ENCODE measurements at regions not wholly inside any gene's neighbourhood (a gene's known extent, or its start where the extent isn't known, plus 50 kb on each side); places are given as distances from the start of the nearest gene placed in this dataset.
A peak's percentile ranks its signal among the peaks of the same experiment; 100 is the strongest.

GRCh38 chr2:238655974-238656722 is 191.7 kb upstream of the TWIST2 start:
- DNase-seq = no peak
- in situ Hi-C loops (cut with HindIII; ENCODE audit: low pct_ligation_motif_present, low pct_unique_long_range_greater_than_20kb, low sequenced_read_pairs) = no loop called here

GRCh38 chr2:238657132-238658053 is 190.5 kb upstream of the TWIST2 start:
- in situ Hi-C loops (cut with HindIII; ENCODE audit: low pct_ligation_motif_present, low pct_unique_long_range_greater_than_20kb, low sequenced_read_pairs) = no loop called here
- DNase-seq = no peak

GRCh38 chr2:238658054-238658407 is 189.9 kb upstream of the TWIST2 start:
- DNase-seq = no peak
- in situ Hi-C loops (cut with HindIII; ENCODE audit: low pct_ligation_motif_present, low pct_unique_long_range_greater_than_20kb, low sequenced_read_pairs) = no loop called here

- DNase-seq = no peak
- in situ Hi-C loops (cut with HindIII; ENCODE audit: low pct_ligation_motif_present, low pct_unique_long_range_greater_than_20kb, low sequenced_read_pairs) = no loop called here
These were observed 189.1 kb upstream of the TWIST2 start for GRCh38 chr2:238658820-238659219.

- in situ Hi-C loops (cut with HindIII; ENCODE audit: low pct_ligation_motif_present, low pct_unique_long_range_greater_than_20kb, low sequenced_read_pairs) = no loop called here
- DNase-seq = no peak
These were observed 188.7 kb upstream of the TWIST2 start for GRCh38 chr2:238659231-238659630.

- in situ Hi-C loops (cut with HindIII; ENCODE audit: low pct_ligation_motif_present, low pct_unique_long_range_greater_than_20kb, low sequenced_read_pairs) = no loop called here
- DNase-seq = no peak
These were observed 184.3 kb upstream of the TWIST2 start for GRCh38 chr2:238663586-238663985.

- in situ Hi-C loops (cut with HindIII; ENCODE audit: low pct_ligation_motif_present, low pct_unique_long_range_greater_than_20kb, low sequenced_read_pairs) = no loop called here
- no peak for DNase-seq
These were observed 182.0 kb upstream of the TWIST2 start for GRCh38 chr2:238665919-238666318.

- in situ Hi-C loops (cut with HindIII; ENCODE audit: low pct_ligation_motif_present, low pct_unique_long_range_greater_than_20kb, low sequenced_read_pairs) = no loop called here
These were observed 181.3 kb upstream of the TWIST2 start for GRCh38 chr2:238666543-238666942.

GRCh38 chr2:238667008-238667407 is 180.9 kb upstream of the TWIST2 start:
- DNase-seq = no peak
- in situ Hi-C loops (cut with HindIII; ENCODE audit: low pct_ligation_motif_present, low pct_unique_long_range_greater_than_20kb, low sequenced_read_pairs) = no loop called here

More at GRCh38 chr2:238666543-238666942, 181.3 kb upstream of the TWIST2 start:
- no peak for DNase-seq

- no peak for DNase-seq
- in situ Hi-C loops (cut with HindIII; ENCODE audit: low pct_ligation_motif_present, low pct_unique_long_range_greater_than_20kb, low sequenced_read_pairs) = no loop called here
These were observed 180.2 kb upstream of the TWIST2 start for GRCh38 chr2:238667639-238668038.

- in situ Hi-C loops (cut with HindIII; ENCODE audit: low pct_ligation_motif_present, low pct_unique_long_range_greater_than_20kb, low sequenced_read_pairs) = no loop called here
- no peak for DNase-seq
These were observed 179.5 kb upstream of the TWIST2 start for GRCh38 chr2:238668426-238668825.

GRCh38 chr2:238669046-238669445 is 178.8 kb upstream of the TWIST2 start:
- no peak for DNase-seq
- in situ Hi-C loops (cut with HindIII; ENCODE audit: low pct_ligation_motif_present, low pct_unique_long_range_greater_than_20kb, low sequenced_read_pairs) = no loop called here

GRCh38 chr2:238669581-238670080 is 178.3 kb upstream of the TWIST2 start:
- in situ Hi-C loops (cut with HindIII; ENCODE audit: low pct_ligation_motif_present, low pct_unique_long_range_greater_than_20kb, low sequenced_read_pairs) = no loop called here
- no peak for DNase-seq

GRCh38 chr2:238670111-238670585 is 177.7 kb upstream of the TWIST2 start:
- in situ Hi-C loops (cut with HindIII; ENCODE audit: low pct_ligation_motif_present, low pct_unique_long_range_greater_than_20kb, low sequenced_read_pairs) = no loop called here
- DNase-seq = no peak

- in situ Hi-C loops (cut with HindIII; ENCODE audit: low pct_ligation_motif_present, low pct_unique_long_range_greater_than_20kb, low sequenced_read_pairs) = no loop called here
- DNase-seq = no peak
These were observed 165.3 kb upstream of the TWIST2 start for GRCh38 chr2:238682536-238682935.

GRCh38 chr2:238684362-238685326 is 163.2 kb upstream of the TWIST2 start:
- DNase-seq = peak; percentile 29
- in situ Hi-C loops (cut with HindIII; ENCODE audit: low pct_ligation_motif_present, low pct_unique_long_range_greater_than_20kb, low sequenced_read_pairs) = no loop called here

GRCh38 chr2:238685327-238685709 is 162.6 kb upstream of the TWIST2 start:
- in situ Hi-C loops (cut with HindIII; ENCODE audit: low pct_ligation_motif_present, low pct_unique_long_range_greater_than_20kb, low sequenced_read_pairs) = no loop called here

GRCh38 chr2:238685713-238686112 is 162.2 kb upstream of the TWIST2 start:
- DNase-seq = peak; percentile 8
- in situ Hi-C loops (cut with HindIII; ENCODE audit: low pct_ligation_motif_present, low pct_unique_long_range_greater_than_20kb, low sequenced_read_pairs) = no loop called here

More at GRCh38 chr2:238685327-238685709, 162.6 kb upstream of the TWIST2 start:
- no peak for DNase-seq

All from ACHN (cell line).